GM06990 (cell line): ENCODE measurements at regions not wholly inside any gene's neighbourhood (a gene's known extent, or its start where the extent isn't known, plus 50 kb on each side); places are given as distances from the start of the nearest gene placed in this dataset.

ENCODE experiments used
- DNase-seq: peaks from one replicate; pipeline ENCODE4 v3.0.0-alpha.2; 2011; ENCODE audit not compliant: insufficient read length; ENCODE audit errors: extremely low read depth
- H3K27me3 ChIP-seq: replicated peaks from 2 replicates; pipeline ENCODE4 v1.6.0; 2011; ENCODE audit warnings: low read length; ENCODE audit not compliant: control insufficient read depth, insufficient read depth
- H3K36me3 ChIP-seq: 2 replicates; pipeline ENCODE4 v1.5.1; 2011; ENCODE audit warnings: low read length; ENCODE audit not compliant: control insufficient read depth, insufficient read depth
- H3K4me3 ChIP-seq: replicated peaks from 2 replicates; pipeline ENCODE4 v1.5.1; 2011; ENCODE audit warnings: low read depth, mild to moderate bottlenecking, control low read depth, low read length
- CTCF ChIP-seq: IDR thresholded peaks from 2 replicates; pipeline ENCODE4 v1.5.1; 2011; ENCODE audit warnings: low read length, control low read depth, mild to moderate bottlenecking, inconsistent platforms; ENCODE audit not compliant: insufficient read depth, poor library complexity, severe bottlenecking

- Histone ChIP-seq H3K36me3 (no peaks in the 10 kb centered on the region), H3K4me3 (no peak overlapping the region), H3K27me3 (no peaks in the 10 kb centered on the region; the same call in 1 of the 2 replicates)
- TF ChIP-seq CTCF, result no peak
- no peak for DNase-seq
Measured at GRCh38 chr18:56273541-56274219, 364.7 kb downstream of the TXNL1 start.

- no peak for DNase-seq
- H3K4me3 ChIP-seq, result no peak overlapping the region
- no peaks in the 10 kb centered on the region; the same call in 1 of the 2 replicates for H3K27me3 ChIP-seq
- no peak for TF ChIP-seq CTCF
- no peaks in the 10 kb centered on the region for H3K36me3 ChIP-seq
Measured at GRCh38 chr18:56270671-56271250, 367.6 kb downstream of the TXNL1 start.

- Histone ChIP-seq H3K36me3 (no peaks in the 10 kb centered on the region), H3K4me3 (no peak overlapping the region), H3K27me3 (no peaks in the 10 kb centered on the region; the same call in 1 of the 2 replicates)
- no peak for TF ChIP-seq CTCF
- DNase-seq, result no peak
Measured at GRCh38 chr18:56269958-56270357, 368.4 kb downstream of the TXNL1 start.

GRCh38 chr18:56268952-56269351, 369.4 kb downstream of the TXNL1 start:
- DNase-seq, result no peak
- H3K27me3 ChIP-seq, result no peaks in the 10 kb centered on the region; the same call in 1 of the 2 replicates
- no peaks in the 10 kb centered on the region for H3K36me3 ChIP-seq
- no peak for TF ChIP-seq CTCF
- H3K4me3 ChIP-seq, result no peak overlapping the region

GRCh38 chr18:56267334-56267733, 371.1 kb downstream of the TXNL1 start:
- H3K27me3 ChIP-seq, result no peaks in the 10 kb centered on the region; the same call in 1 of the 2 replicates
- H3K36me3 ChIP-seq, result no peaks in the 10 kb centered on the region
- TF ChIP-seq CTCF, result no peak
- no peak for DNase-seq
- no peak overlapping the region for H3K4me3 ChIP-seq
